MCF 10A (cell line): ENCODE measurements at regions not wholly inside any gene's neighbourhood (a gene's known extent, or its start where the extent isn't known, plus 50 kb on each side); places are given as distances from the start of the nearest gene placed in this dataset.

Source experiments
- BruUV-seq: library from RNA; stranded (reverse); fragments of 400-500 nt; replicated peaks from 2 replicates; lab custom pipeline; 2021; lab: Mats Ljungman, UMichigan
- CTCF ChIA-PET: fragments of 300-600 bp; sonication (Branson Sonifier 250); formaldehyde crosslinking; extraction: SDS; loops from one replicate; lab custom pipeline; 2021; ENCODE audit warnings: antibody characterized with exemption, inconsistent platforms; lab: Yijun Ruan, JAX
- POLR2A ChIA-PET: fragments of 300-600, 350-650 bp; sonication (Branson Sonifier 250); formaldehyde crosslinking; extraction: SDS; loops from one replicate; lab custom pipeline; 2020; ENCODE audit warnings: antibody characterized with exemption, inconsistent platforms; lab: Yijun Ruan, JAX
- DNase-seq: peaks from one replicate; pipeline ENCODE4 v3.0.0-alpha.2; 2018; ENCODE audit not compliant: unreplicated experiment
- H3K27ac Mint-ChIP-seq: one replicate; pipeline ENCODE4 v1.8.0; 2022; ENCODE audit warnings: mild to moderate bottlenecking, low read depth, mixed read lengths; ENCODE audit not compliant: unreplicated experiment
- H3K27me3 Mint-ChIP-seq: one replicate; pipeline ENCODE4 v1.8.0; 2022; ENCODE audit warnings: mixed read lengths; ENCODE audit not compliant: insufficient read depth, unreplicated experiment
- H3K36me3 Mint-ChIP-seq: one replicate; pipeline ENCODE4 v1.8.0; 2022; ENCODE audit warnings: mild to moderate bottlenecking, moderate library complexity, mixed read lengths; ENCODE audit not compliant: insufficient read depth, unreplicated experiment
- H3K4me1 Mint-ChIP-seq: one replicate; pipeline ENCODE4 v1.8.0; 2022; ENCODE audit warnings: mixed read lengths; ENCODE audit not compliant: insufficient read depth, unreplicated experiment
- H3K4me3 Mint-ChIP-seq: one replicate; pipeline ENCODE4 v1.8.0; 2022; ENCODE audit warnings: mild to moderate bottlenecking, moderate library complexity, mixed read lengths; ENCODE audit not compliant: unreplicated experiment
- H3K9me3 Mint-ChIP-seq: one replicate; pipeline ENCODE4 v1.8.0; 2022; ENCODE audit warnings: mixed read lengths; ENCODE audit not compliant: unreplicated experiment
- CTCF ChIP-seq: fragments of 200-600 bp; IDR thresholded peaks from one replicate; pipeline ENCODE4 v1.8.0; 2022; ENCODE audit warnings: antibody characterized with exemption, mild to moderate bottlenecking; ENCODE audit not compliant: unreplicated experiment
- intact Hi-C: fragments of 100-400 bp; cut with micrococcal nuclease; formaldehyde crosslinking; loops from 2 replicates; pipeline ENCODE4 v1.14.1; 2022

GRCh38 chr14:56040121-56040520, 78.1 kb upstream of the PELI2 start:
- CTCF ChIA-PET, result interaction anchor here (0.6 kb wide), 1 partner anchor 196 kb away, joined by 3 read pairs; no protein-coding TSS in a partner anchor
- Mint-ChIP-seq H3K36me3 (no peaks in the 10 kb centered on the region), H3K4me3 (no peak overlapping the region), H3K9me3 (no peaks in the 10 kb centered on the region), H3K27ac (no peak overlapping the region), H3K4me1 (no peaks in the 10 kb centered on the region), H3K27me3 (no peaks in the 10 kb centered on the region)
- intact Hi-C loops, result no loop called here
- POLR2A ChIA-PET, result no interaction called here
- no TSS peak for BruUV-seq
- no peak for TF ChIP-seq CTCF
- DNase-seq, result no peak

GRCh38 chr14:56044196-56044595, 74.0 kb upstream of the PELI2 start:
- H3K4me3 Mint-ChIP-seq, result no peak overlapping the region
- no peaks in the 10 kb centered on the region for H3K36me3 Mint-ChIP-seq
- ChIA-PET CTCF (no interaction called here), POLR2A (interaction anchor here (0.6 to 1.3 kb wide), 2 partner anchors 8 to 29 kb away, joined by 3 to 5 read pairs; no protein-coding TSS in a partner anchor)
- no peak overlapping the region for H3K27ac Mint-ChIP-seq
- BruUV-seq, result no TSS peak
- no peak for DNase-seq
- no peaks in the 10 kb centered on the region for H3K9me3 Mint-ChIP-seq
- no peak for TF ChIP-seq CTCF
- intact Hi-C loops, result no loop called here
- H3K27me3 Mint-ChIP-seq, result no peaks in the 10 kb centered on the region
- H3K4me1 Mint-ChIP-seq, result no peaks in the 10 kb centered on the region

GRCh38 chr14:56046546-56046945, 71.7 kb upstream of the PELI2 start:
- BruUV-seq, result no TSS peak
- POLR2A ChIA-PET, result interaction anchor here (0.6 to 1.6 kb wide), 4 partner anchors 10 to 102 kb away, joined by 3 to 6 read pairs (median 3); no protein-coding TSS in a partner anchor
- H3K9me3 Mint-ChIP-seq, result no peaks in the 10 kb centered on the region

GRCh38 chr14:56046996-56047395, 71.2 kb upstream of the PELI2 start:
- Mint-ChIP-seq H3K27ac (no peak overlapping the region), H3K9me3 (no peaks in the 10 kb centered on the region), H3K27me3 (no peaks in the 10 kb centered on the region), H3K4me1 (no peaks in the 10 kb centered on the region), H3K36me3 (no peaks in the 10 kb centered on the region), H3K4me3 (no peak overlapping the region)
- ChIA-PET POLR2A (interaction anchor here (0.6 to 1.6 kb wide), 3 partner anchors 16 to 102 kb away, joined by 3 to 6 read pairs (median 3); no protein-coding TSS in a partner anchor), CTCF (interaction anchor here (0.6 to 1.0 kb wide), 2 partner anchors 71 to 198 kb away, joined by 3 to 6 read pairs; partner anchors contain the start of gene PELI2)
- no peak for DNase-seq
- TF ChIP-seq CTCF, result no peak
- no TSS peak for BruUV-seq
- intact Hi-C loops, result no loop called here

More at GRCh38 chr14:56046546-56046945, 71.7 kb upstream of the PELI2 start:
- H3K36me3 Mint-ChIP-seq, result no peaks in the 10 kb centered on the region
- no peak overlapping the region for H3K4me3 Mint-ChIP-seq
- CTCF ChIA-PET, result interaction anchor here (0.6 to 1.0 kb wide), 2 partner anchors 71 to 199 kb away, joined by 3 to 6 read pairs; partner anchors contain the start of gene PELI2
- no peak overlapping the region for H3K27ac Mint-ChIP-seq
- H3K4me1 Mint-ChIP-seq, result no peaks in the 10 kb centered on the region
- no peak for DNase-seq
- no peaks in the 10 kb centered on the region for H3K27me3 Mint-ChIP-seq
- intact Hi-C loops, result no loop called here
- no peak for TF ChIP-seq CTCF
